Thyroid gland (tissue), 4 donors: ENCODE measurements at regions not wholly inside any gene's neighbourhood (a gene's known extent, or its start where the extent isn't known, plus 50 kb on each side); places are given as distances from the start of the nearest gene placed in this dataset.

Source experiments
- DNase-seq, 2 donors: peaks; one replicate each; pipeline ENCODE4 v3.0.0-alpha.2; 2019
- H3K27ac ChIP-seq, 3 donors: fragments of 200-600 bp; sonication (generic); 1 replicate in 2 of 3; 2 replicates in 1 of 3; pipeline ENCODE4 v1.5.1; 2016 to 2019; ENCODE audit warnings: mild to moderate bottlenecking in 1 of 3, moderate library complexity in 1 of 3
- H3K27me3 ChIP-seq: fragments of 200-600 bp; sonication (generic); one replicate; pipeline ENCODE4 v1.5.1; 2019
- H3K36me3 ChIP-seq, 2 donors: fragments of 200-600 bp; sonication (generic); one replicate each; pipeline ENCODE4 v1.5.1; 2016 to 2019
- H3K4me1 ChIP-seq, 2 donors: fragments of 200-600 bp; sonication (generic); one replicate each; pipeline ENCODE4 v1.5.1; 2017 to 2019
- H3K4me3 ChIP-seq, 3 donors: fragments of 200-600 bp; sonication (generic); replicated peaks in 1 of 3; 1 replicate in 2 of 3; 2 replicates in 1 of 3; pipeline ENCODE4 v1.5.1; 2016; ENCODE audit warnings: mild to moderate bottlenecking in 1 of 3
- H3K9me3 ChIP-seq: fragments of 200-600 bp; sonication (generic); one replicate; pipeline ENCODE4 v1.5.1; 2017
- CTCF ChIP-seq, 6 experiments: fragments of 200-600 bp in 3 of 6; fragments of 450-650 bp in 3 of 6; sonication (generic) in 3 of 6; IDR thresholded peaks; one replicate each; pipeline ENCODE4 v1.5.1; 2016 to 2019; ENCODE audit warnings: antibody characterized with exemption in 6 of 6, mild to moderate bottlenecking in 2 of 6, inconsistent platforms in 1 of 6, moderate library complexity in 1 of 6
- POLR2A ChIP-seq, 2 donors: fragments of 450-650 bp; IDR thresholded peaks; one replicate each; pipeline ENCODE4 v1.6.1; 2017; ENCODE audit warnings: antibody characterized with exemption in 2 of 2, mild to moderate bottlenecking in 2 of 2, moderate library complexity in 1 of 2
- WGBS, 2 donors: methylation state at CpG; one replicate each; pipeline ENCODE4 v1.1.5; 2017; 5-methylcytosine and 5-hydroxymethylcytosine counted together
- intact Hi-C: fragments of 100-400 bp; cut with DNase I; formaldehyde crosslinking; loops from one replicate; pipeline ENCODE4 v1.15.1; 2023

GRCh38 chr4:60315586-60315985, 884.5 kb upstream of the ADGRL3 start:
- Histone ChIP-seq H3K4me3 (no peak overlapping the region), H3K9me3 (no peaks in the 10 kb centered on the region), H3K27me3 (no peaks in the 10 kb centered on the region), H3K27ac (no peak overlapping the region), H3K36me3 (no peaks in the 10 kb centered on the region), H3K4me1 (no peaks in the 10 kb centered on the region)
- no peak for DNase-seq
- WGBS, 2 donors = 87 to 100% methylated on average over 2 of the region's 2 CpGs
- intact Hi-C loops = no loop called here
- TF ChIP-seq CTCF (IDR thresholded peaks at IDR 0.05) (no peak), POLR2A (IDR thresholded peaks at IDR 0.05) (no peak)

GRCh38 chr4:60326735-60327134, 873.4 kb upstream of the ADGRL3 start:
- TF ChIP-seq POLR2A (IDR thresholded peaks at IDR 0.05) = no peak
- TF ChIP-seq CTCF (IDR thresholded peaks at IDR 0.05) = no peak
- Histone ChIP-seq H3K36me3 (no peaks in the 10 kb centered on the region), H3K4me1 (no peaks in the 10 kb centered on the region), H3K27ac (no peak overlapping the region), H3K27me3 (no peaks in the 10 kb centered on the region), H3K4me3 (no peak overlapping the region), H3K9me3 (no peaks in the 10 kb centered on the region)
- DNase-seq = no peak
- intact Hi-C loops = no loop called here
- WGBS, 2 donors = 80 to 90% methylated on average over 3 of the region's 3 CpGs

- no peaks in the 10 kb centered on the region for H3K9me3 ChIP-seq
- H3K27ac ChIP-seq = no peak overlapping the region
- intact Hi-C loops = no loop called here
- H3K27me3 ChIP-seq = no peaks in the 10 kb centered on the region
- no peaks in the 10 kb centered on the region for H3K4me1 ChIP-seq
- no peak overlapping the region for H3K4me3 ChIP-seq
- no peak for DNase-seq
- no peaks in the 10 kb centered on the region for H3K36me3 ChIP-seq
- TF ChIP-seq POLR2A (IDR thresholded peaks at IDR 0.05) (no peak), CTCF (IDR thresholded peaks at IDR 0.05) (no peak)
- 41 to 64% methylated on average over 1 of the region's 1 CpG for WGBS, 2 donors
Observed at GRCh38 chr4:60327651-60328050, 872.5 kb upstream of the ADGRL3 start.

GRCh38 chr4:60344908-60345307, 855.2 kb upstream of the ADGRL3 start:
- TF ChIP-seq POLR2A (IDR thresholded peaks at IDR 0.05) (no peak), CTCF (IDR thresholded peaks at IDR 0.05) (no peak)
- intact Hi-C loops = no loop called here
- no peaks in the 10 kb centered on the region for H3K27me3 ChIP-seq
- H3K36me3 ChIP-seq = no peaks in the 10 kb centered on the region
- H3K4me1 ChIP-seq = no peaks in the 10 kb centered on the region
- H3K9me3 ChIP-seq = no peaks in the 10 kb centered on the region
- H3K27ac ChIP-seq = no peak overlapping the region
- 57 to 59% methylated on average over 2 of the region's 2 CpGs for WGBS, 2 donors
- DNase-seq = no peak
- H3K4me3 ChIP-seq = no peak overlapping the region

- Histone ChIP-seq H3K4me1 (no peaks in the 10 kb centered on the region), H3K36me3 (no peaks in the 10 kb centered on the region), H3K27me3 (no peaks in the 10 kb centered on the region), H3K9me3 (no peaks in the 10 kb centered on the region), H3K4me3 (no peak overlapping the region), H3K27ac (no peak overlapping the region)
- TF ChIP-seq POLR2A (IDR thresholded peaks at IDR 0.05) (no peak), CTCF (IDR thresholded peaks at IDR 0.05) (no peak)
- no peak for DNase-seq
- intact Hi-C loops = no loop called here
Observed at GRCh38 chr4:60345392-60345791, 854.7 kb upstream of the ADGRL3 start.
